HepG2 (cell line): ENCODE measurements at regions not wholly inside any gene's neighbourhood (a gene's known extent, or its start where the extent isn't known, plus 50 kb on each side); places are given as distances from the start of the nearest gene placed in this dataset.

Experiments
- ATAC-seq: fragments of 200-7000 bp; cut with Tn5 transposase; 3 replicates; pipeline ENCODE4 v1.9.1; 2020; ENCODE audit warnings: mild to moderate bottlenecking, moderate library complexity
- BruUV-seq: library from RNA; stranded (reverse); fragments of 400-500 nt; replicated peaks from 2 replicates; lab custom pipeline; 2021; lab: Mats Ljungman, UMichigan
- CTCF ChIA-PET: fragments of 300-600 bp; formaldehyde crosslinking; extraction: SDS; loops from one replicate; lab custom pipeline; 2021; ENCODE audit warnings: low total read pairs, inconsistent platforms, low intra/inter-chr PET ratio; lab: Yijun Ruan, JAX
- POLR2A ChIA-PET: fragments of 350-600 bp; sonication (Branson Sonifier 250); formaldehyde crosslinking; loops from one replicate; lab custom pipeline; 2020; ENCODE audit warnings: antibody characterized with exemption, inconsistent platforms; lab: Yijun Ruan, JAX
- DNase-seq: peaks from one replicate; pipeline ENCODE4 v3.0.0-alpha.2; 2015; ENCODE audit warnings: low spot score
- FAIRE-seq: peaks from 3 replicates; lab custom pipeline; 2011; peaks lifted over from hg19 to GRCh38; lab: Jason Lieb, UNC
- H2AFZ ChIP-seq: one replicate; pipeline ENCODE4 v1.6.1; 2011; ENCODE audit warnings: low read length, inconsistent platforms
- H3K27ac ChIP-seq: fragments of 300-600 bp; 3 replicates; pipeline ENCODE4 v1.8.0; 2011; ENCODE audit warnings: mixed run types, mild to moderate bottlenecking, mixed read lengths, low read length, inconsistent platforms; ENCODE audit not compliant: insufficient read depth; ENCODE audit errors: extremely low read length
- H3K27me3 ChIP-seq, 2 experiments: fragments of 200-600 bp in 1 of 2; 2 replicates in 1 of 2; 3 replicates in 1 of 2; pipeline versions ENCODE4 v1.6.0 to v1.8.0; 2011; ENCODE audit warnings: low read length in 2 of 2, mild to moderate bottlenecking in 2 of 2, moderate library complexity in 2 of 2, inconsistent platforms in 1 of 2; ENCODE audit not compliant: insufficient read depth in 2 of 2, control insufficient read depth in 1 of 2
- H3K36me3 ChIP-seq, 2 experiments: fragments of 200-600 bp in 1 of 2; replicated peaks in 1 of 2; 2 replicates in 1 of 2; 3 replicates in 1 of 2; pipeline versions ENCODE4 v1.5.1 to v1.8.0; 2011; ENCODE audit warnings: low read length in 2 of 2, inconsistent platforms in 1 of 2; ENCODE audit not compliant: insufficient read depth in 2 of 2, control insufficient read depth in 1 of 2
- H3K4me1 ChIP-seq: 2 replicates; pipeline ENCODE4 v1.5.1; 2012; ENCODE audit warnings: low read length, inconsistent platforms; ENCODE audit not compliant: insufficient read depth
- H3K4me2 ChIP-seq: 2 replicates; pipeline ENCODE4 v1.6.0; 2011; ENCODE audit warnings: low read depth, low read length, inconsistent platforms
- H3K4me3 ChIP-seq, 3 experiments: fragments of 200-600 bp in 1 of 3; sonication (generic), shearing (Covaris generic) in 1 of 3; replicated peaks in 1 of 3; 2 replicates each; pipeline ENCODE4 v1.5.1; 2011 to 2016; ENCODE audit warnings: low read length in 3 of 3, inconsistent platforms in 2 of 3, low read depth in 2 of 3, mild to moderate bottlenecking in 2 of 3, control low read depth in 1 of 3, mixed read lengths in 1 of 3; ENCODE audit not compliant: insufficient read depth in 1 of 3
- H3K79me2 ChIP-seq: one replicate; pipeline ENCODE4 v1.6.1; 2011; ENCODE audit warnings: low read length, inconsistent platforms; ENCODE audit not compliant: insufficient read depth
- H3K9ac ChIP-seq: 2 replicates; pipeline ENCODE4 v1.6.0; 2011; ENCODE audit warnings: mild to moderate bottlenecking, low read depth, low read length, inconsistent platforms; ENCODE audit not compliant: insufficient read depth
- H3K9me3 ChIP-seq: 2 replicates; pipeline ENCODE4 v1.5.1; 2012; ENCODE audit warnings: mild to moderate bottlenecking, low read length
- H4K20me1 ChIP-seq: 2 replicates; pipeline ENCODE4 v1.6.0; 2011; ENCODE audit warnings: inconsistent platforms, mild to moderate bottlenecking, low read length, moderate library complexity; ENCODE audit not compliant: insufficient read depth
- GABPA ChIP-seq, 2 experiments: IDR thresholded peaks; 2 replicates each; pipeline ENCODE4 v1.6.1; 2011 to 2016; ENCODE audit warnings: low read depth in 2 of 2, low read length in 1 of 2, missing biosample characterization in 1 of 2, missing genetic modification characterization in 1 of 2
- GZF1 ChIP-seq: sonication (generic); formaldehyde crosslinking; IDR thresholded peaks from 2 replicates; pipeline ENCODE4 v1.5.1; 2020; ENCODE audit warnings: mild to moderate bottlenecking, missing genetic modification reagents
- JDP2 ChIP-seq: sonication (generic); formaldehyde crosslinking; IDR thresholded peaks from 2 replicates; pipeline ENCODE4 v1.8.1; 2022; ENCODE audit warnings: missing genetic modification reagents, borderline replicate concordance
- MBNL3 ChIP-seq: fragments of 250-450 bp; sonication (Bioruptor Pico); conservative IDR thresholded peaks from 2 replicates; pipeline ENCODE4 v1.8.0; 2022; ENCODE audit warnings: mild to moderate bottlenecking, inconsistent platforms
- MNT ChIP-seq: fragments of 450-650 bp; IDR thresholded peaks from 2 replicates; pipeline ENCODE4 v1.6.1; 2016
- MTERF4 ChIP-seq: sonication (generic); formaldehyde crosslinking; IDR thresholded peaks from 2 replicates; pipeline ENCODE4 v1.8.0; 2023; ENCODE audit warnings: mild to moderate bottlenecking, missing genetic modification reagents
- NBN ChIP-seq: fragments of 450-650 bp; conservative IDR thresholded peaks from 2 replicates; pipeline ENCODE4 v1.6.1; 2017
- TBX3 ChIP-seq: fragments of 450-650 bp; IDR thresholded peaks from 2 replicates; pipeline ENCODE4 v1.6.1; 2017; ENCODE audit warnings: antibody characterized with exemption, mild to moderate bottlenecking, inconsistent platforms, borderline replicate concordance
- ZNF263 ChIP-seq: sonication (generic); formaldehyde crosslinking; IDR thresholded peaks from 2 replicates; pipeline ENCODE4 v1.4.0; 2020; ENCODE audit warnings: missing genetic modification reagents
- WGBS: methylation state at CpG from one replicate; pipeline ENCODE4 v1.1.6; 2017; ENCODE audit warnings: low lambda C conversion rate; 5-methylcytosine and 5-hydroxymethylcytosine counted together
- in situ Hi-C: cut with HindIII; loops from 2 replicates; pipeline ENCODE4 v1.10.0; 2017; ENCODE audit warnings: low pct_unique_long_range_greater_than_20kb; ENCODE audit not compliant: extremely low pct_ligation_motif_present
- intact Hi-C: fragments of 100-400 bp; cut with micrococcal nuclease; formaldehyde crosslinking; loops from one replicate; pipeline ENCODE4 v1.10.0; 2022; ENCODE audit not compliant: unreplicated experiment
- TF ChIP-seq, protein P1 (sequence below): sonication (generic); formaldehyde crosslinking; conservative IDR thresholded peaks from 2 replicates; pipeline ENCODE4 v1.8.0; 2022; ENCODE audit warnings: missing genetic modification reagents

GRCh38 chr11:111010391-111011274 is 234.9 kb upstream of the POU2AF2 start:
- TF ChIP-seq MTERF4 (CRISPR knock-in tag) (no peak), NBN (no peak), MBNL3 (CRISPR knock-in tag) (no peak), MNT (peak; percentile 99)
- no peak overlapping the region for H3K27ac ChIP-seq
- no peak overlapping the region for H3K9ac ChIP-seq
- no TSS peak for BruUV-seq
- peaks cover 2 to 17% of the 10 kb centered on the region in 2 experiments; a peak in 2 of 5 replicates for H3K27me3 ChIP-seq
- H3K4me2 ChIP-seq: no peak overlapping the region
- no peak overlapping the region for H2AFZ ChIP-seq
- ChIA-PET POLR2A (no interaction called here), CTCF (no interaction called here)
- 0% methylated on average over 6 of the region's 6 CpGs for WGBS
- FAIRE-seq (no peak), DNase-seq (no peak), ATAC-seq (no peak)
- H4K20me1 ChIP-seq: no peaks in the 10 kb centered on the region
- H3K36me3 ChIP-seq: no peaks in the 10 kb centered on the region
- no peaks in the 10 kb centered on the region for H3K79me2 ChIP-seq
- no peaks in the 10 kb centered on the region for H3K9me3 ChIP-seq
- in situ Hi-C loops: no loop called here
- H3K4me1 ChIP-seq: no peaks in the 10 kb centered on the region
- H3K4me3 ChIP-seq: no peak overlapping the region
- intact Hi-C loops: no loop called here

DNA sequence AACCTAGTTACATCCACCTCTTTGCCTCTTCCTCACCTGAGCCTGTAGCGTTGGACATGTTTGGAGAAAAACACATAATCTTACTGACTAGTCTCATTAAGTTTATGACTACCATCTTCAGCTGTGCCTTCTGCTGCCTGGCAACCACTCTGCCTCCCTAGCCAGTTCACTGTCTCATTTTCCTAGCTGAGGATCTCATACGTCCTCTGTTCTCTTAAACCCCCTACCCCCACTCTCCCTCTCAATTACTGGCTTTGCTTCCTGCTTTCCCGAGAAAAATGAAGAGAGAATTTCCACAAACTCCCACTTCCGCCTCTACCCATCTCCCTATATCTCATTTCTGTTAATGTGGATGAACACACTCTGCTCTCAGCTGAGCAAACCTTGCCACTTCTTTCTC is 239.3 kb upstream of the POU2AF2 start:
- Histone ChIP-seq H3K79me2 (no peaks in the 10 kb centered on the region), H2AFZ (no peak overlapping the region), H3K9me3 (no peaks in the 10 kb centered on the region), H3K36me3 (no peaks in the 10 kb centered on the region), H3K4me2 (no peak overlapping the region), H3K4me1 (no peaks in the 10 kb centered on the region), H3K9ac (no peak overlapping the region), H3K27ac (no peak overlapping the region), H4K20me1 (no peaks in the 10 kb centered on the region), H3K4me3 (no peak overlapping the region), H3K27me3 (peaks cover 2 to 13% of the 10 kb centered on the region in 2 experiments; a peak in 3 of 5 replicates)
- FAIRE-seq (no peak), DNase-seq (no peak), ATAC-seq (no peak)
- 4% methylated on average over 4 of the region's 4 CpGs for WGBS
- intact Hi-C loops (no loop called here), in situ Hi-C loops (no loop called here)
- no TSS peak for BruUV-seq
- POLR2A ChIA-PET: no interaction called here
- TF ChIP-seq GABPA (IDR thresholded peaks at IDR 0.05; ENCODE audit: low read depth, low read length): no peak
- TF ChIP-seq GABPA (CRISPR knock-in tag; IDR thresholded peaks at IDR 0.05; ENCODE audit: low read depth): no peak
- TF ChIP-seq JDP2 (CRISPR knock-in tag): no peak
- no peak for TF ChIP-seq ZNF263 (CRISPR knock-in tag)
- TF ChIP-seq, protein P1, sequence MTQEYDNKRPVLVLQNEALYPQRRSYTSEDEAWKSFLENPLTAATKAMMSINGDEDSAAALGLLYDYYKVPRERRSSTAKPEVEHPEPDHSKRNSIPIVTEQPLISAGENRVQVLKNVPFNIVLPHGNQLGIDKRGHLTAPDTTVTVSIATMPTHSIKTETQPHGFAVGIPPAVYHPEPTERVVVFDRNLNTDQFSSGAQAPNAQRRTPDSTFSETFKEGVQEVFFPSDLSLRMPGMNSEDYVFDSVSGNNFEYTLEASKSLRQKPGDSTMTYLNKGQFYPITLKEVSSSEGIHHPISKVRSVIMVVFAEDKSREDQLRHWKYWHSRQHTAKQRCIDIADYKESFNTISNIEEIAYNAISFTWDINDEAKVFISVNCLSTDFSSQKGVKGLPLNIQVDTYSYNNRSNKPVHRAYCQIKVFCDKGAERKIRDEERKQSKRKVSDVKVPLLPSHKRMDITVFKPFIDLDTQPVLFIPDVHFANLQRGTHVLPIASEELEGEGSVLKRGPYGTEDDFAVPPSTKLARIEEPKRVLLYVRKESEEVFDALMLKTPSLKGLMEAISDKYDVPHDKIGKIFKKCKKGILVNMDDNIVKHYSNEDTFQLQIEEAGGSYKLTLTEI (CRISPR knock-in tag): no peak
- no peak for TF ChIP-seq GZF1 (CRISPR knock-in tag)
- TF ChIP-seq TBX3: no peak
- CTCF ChIA-PET: no interaction called here
